ENCODE measurements at regions not wholly inside any gene's neighbourhood (a gene's known extent, or its start where the extent isn't known, plus 50 kb on each side); places are given as distances from the start of the nearest gene placed in this dataset.

- TF ChIP-seq CTCF (IDR thresholded peaks at IDR 0.05) = no peak
- no peak for TF ChIP-seq POLR2A (IDR thresholded peaks at IDR 0.05)
Observed at GRCh38 chr15:95932141-95932540, 398.4 kb upstream of the NR2F2 start.
